ENCODE measurements at regions not wholly inside any gene's neighbourhood (a gene's known extent, or its start where the extent isn't known, plus 50 kb on each side); places are given as distances from the start of the nearest gene placed in this dataset.

GRCh38 chr11:131043251-131043650 is 127.0 kb upstream of the SNX19 start:
- TF ChIP-seq CTCF (IDR thresholded peaks at IDR 0.05 in 2 of 3, conservative IDR thresholded peaks at IDR 0.05 in 1 of 3; ENCODE audit: control insufficient read depth in 2 of 3, extremely low read depth in 1 of 3, insufficient read depth in 1 of 3, low read depth in 3 of 3, low read length in 3 of 3) (no peak), EP300 (IDR thresholded peaks at IDR 0.05; ENCODE audit: borderline replicate concordance in 1 of 2, control insufficient read depth in 1 of 2, low read depth in 2 of 2, low read length in 2 of 2) (no peak), POLR2A (IDR thresholded peaks at IDR 0.05; ENCODE audit: low read depth, low read length) (no peak), YY1 (IDR thresholded peaks at IDR 0.05; ENCODE audit: low read depth, low read length) (no peak), POLR2AphosphoS5 (IDR thresholded peaks at IDR 0.05; ENCODE audit: low read length) (no peak), KDM1A (IDR thresholded peaks at IDR 0.05; ENCODE audit: borderline replicate concordance) (no peak), POU2F2 (IDR thresholded peaks at IDR 0.05; ENCODE audit: borderline replicate concordance, low read depth, low read length) (no peak), USF2 (IDR thresholded peaks at IDR 0.05; ENCODE audit: borderline replicate concordance, low read depth, low read length) (no peak), CHD2 (IDR thresholded peaks at IDR 0.05; ENCODE audit: borderline replicate concordance, low read depth, low read length) (no peak), ZBTB11 (CRISPR knock-in tag; IDR thresholded peaks at IDR 0.05) (no peak), CBX3 (IDR thresholded peaks at IDR 0.05; ENCODE audit: borderline replicate concordance, low read depth) (no peak), HDAC2 (IDR thresholded peaks at IDR 0.05) (no peak)

Measured in GM12878 (cell line).